ENCODE measurements at regions not wholly inside any gene's neighbourhood (a gene's known extent, or its start where the extent isn't known, plus 50 kb on each side); places are given as distances from the start of the nearest gene placed in this dataset.
"Not testable (repeated sequence)": the region's sequence is repeated elsewhere in the genome, so short reads cannot be mapped to it uniquely, and the experiment has no call there.

DNA sequence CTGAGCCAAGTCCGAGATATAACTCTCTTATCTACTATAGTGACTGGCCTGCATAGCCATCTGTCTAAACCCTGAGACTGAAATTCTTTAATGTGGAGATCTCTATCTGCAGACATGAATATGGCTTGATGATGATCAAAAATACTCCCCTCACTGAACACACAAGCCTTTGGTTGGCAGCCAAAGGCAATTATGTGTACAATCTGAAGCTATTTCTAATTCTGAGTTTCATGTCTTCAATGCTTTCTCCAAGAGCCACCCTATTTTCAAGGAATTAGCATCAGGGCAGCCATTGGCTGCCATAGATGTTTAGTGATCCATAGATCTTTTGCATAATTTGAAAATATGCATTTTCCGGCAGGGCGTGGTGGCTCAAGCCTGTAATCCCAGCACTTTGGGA is 168.2 kb downstream of the TGFB2 start:
- FAIRE-seq (no peak), DNase-seq (ENCODE audit: low read depth) (no peak)
- H3K27me3 ChIP-seq (ENCODE audit: control insufficient read depth, insufficient read depth, low read length) = no peaks in the 10 kb centered on the region
- H3K36me3 ChIP-seq (ENCODE audit: control insufficient read depth, insufficient read depth, low read length) = no peaks in the 10 kb centered on the region
- TF ChIP-seq, protein P1, sequence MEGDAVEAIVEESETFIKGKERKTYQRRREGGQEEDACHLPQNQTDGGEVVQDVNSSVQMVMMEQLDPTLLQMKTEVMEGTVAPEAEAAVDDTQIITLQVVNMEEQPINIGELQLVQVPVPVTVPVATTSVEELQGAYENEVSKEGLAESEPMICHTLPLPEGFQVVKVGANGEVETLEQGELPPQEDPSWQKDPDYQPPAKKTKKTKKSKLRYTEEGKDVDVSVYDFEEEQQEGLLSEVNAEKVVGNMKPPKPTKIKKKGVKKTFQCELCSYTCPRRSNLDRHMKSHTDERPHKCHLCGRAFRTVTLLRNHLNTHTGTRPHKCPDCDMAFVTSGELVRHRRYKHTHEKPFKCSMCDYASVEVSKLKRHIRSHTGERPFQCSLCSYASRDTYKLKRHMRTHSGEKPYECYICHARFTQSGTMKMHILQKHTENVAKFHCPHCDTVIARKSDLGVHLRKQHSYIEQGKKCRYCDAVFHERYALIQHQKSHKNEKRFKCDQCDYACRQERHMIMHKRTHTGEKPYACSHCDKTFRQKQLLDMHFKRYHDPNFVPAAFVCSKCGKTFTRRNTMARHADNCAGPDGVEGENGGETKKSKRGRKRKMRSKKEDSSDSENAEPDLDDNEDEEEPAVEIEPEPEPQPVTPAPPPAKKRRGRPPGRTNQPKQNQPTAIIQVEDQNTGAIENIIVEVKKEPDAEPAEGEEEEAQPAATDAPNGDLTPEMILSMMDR (IDR thresholded peaks at IDR 0.05; ENCODE audit: insufficient read depth, low read length, severe bottlenecking) = no peak
- H3K4me3 ChIP-seq (ENCODE audit: low read depth, low read length) = no peak overlapping the region

DNA sequence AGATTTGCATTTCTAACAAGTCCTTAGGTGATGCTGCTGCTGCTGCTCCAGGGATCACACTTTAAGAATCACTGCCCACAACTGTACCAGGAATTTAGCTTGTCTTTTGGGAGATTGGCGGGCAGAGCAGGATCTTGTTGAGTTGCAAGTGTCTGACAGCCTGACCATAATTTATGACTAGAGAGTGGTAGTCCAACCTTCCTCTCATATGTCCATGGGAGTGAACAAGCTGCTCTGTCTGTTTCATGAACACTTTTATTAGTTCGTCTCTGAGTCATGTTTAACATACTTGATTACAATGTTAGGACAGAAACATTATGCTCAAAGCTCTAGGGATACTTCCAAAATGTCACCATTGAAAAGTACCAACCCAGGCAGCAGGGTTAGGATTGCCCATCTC is 169.6 kb downstream of the TGFB2 start:
- FAIRE-seq = no peak
- H3K36me3 ChIP-seq (ENCODE audit: control insufficient read depth, insufficient read depth, low read length) = no peaks in the 10 kb centered on the region
- TF ChIP-seq, protein P1 (IDR thresholded peaks at IDR 0.05; ENCODE audit: insufficient read depth, low read length, severe bottlenecking) = no peak
- no peak for DNase-seq (ENCODE audit: low read depth)
- H3K27me3 ChIP-seq (ENCODE audit: control insufficient read depth, insufficient read depth, low read length) = no peaks in the 10 kb centered on the region
- no peak overlapping the region for H3K4me3 ChIP-seq (ENCODE audit: low read depth, low read length)

GRCh38 chr1:218516526-218516925 is 171.4 kb downstream of the TGFB2 start:
- TF ChIP-seq, protein P1 (IDR thresholded peaks at IDR 0.05; ENCODE audit: insufficient read depth, low read length, severe bottlenecking) = no peak
- Histone ChIP-seq H3K36me3 (ENCODE audit: control insufficient read depth, insufficient read depth, low read length) (no peaks in the 10 kb centered on the region), H3K27me3 (ENCODE audit: control insufficient read depth, insufficient read depth, low read length) (no peaks in the 10 kb centered on the region), H3K4me3 (ENCODE audit: low read depth, low read length) (no peak overlapping the region)
- FAIRE-seq (no peak), DNase-seq (ENCODE audit: low read depth) (no peak)

DNA sequence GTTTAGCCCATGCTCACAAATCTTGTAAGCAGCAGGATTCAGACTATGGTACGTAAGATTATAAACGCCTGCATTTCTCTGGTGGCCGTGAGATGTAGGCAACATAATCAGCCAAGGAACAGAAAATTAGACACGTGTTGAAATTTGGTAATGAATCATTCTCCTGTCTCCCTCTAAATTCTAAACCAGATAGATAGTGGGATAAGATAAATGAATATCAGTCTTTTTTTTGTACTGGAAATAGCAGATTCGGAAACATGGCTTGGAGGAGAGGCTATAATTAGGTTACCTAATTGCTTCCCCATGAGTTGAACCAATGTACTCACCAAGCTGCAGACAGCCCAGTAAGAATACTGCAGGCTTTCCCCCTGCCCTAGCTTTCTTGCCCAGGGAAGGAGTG is 172.3 kb downstream of the TGFB2 start:
- H3K27me3 ChIP-seq (ENCODE audit: control insufficient read depth, insufficient read depth, low read length) = no peaks in the 10 kb centered on the region
- TF ChIP-seq, protein P1 (IDR thresholded peaks at IDR 0.05; ENCODE audit: insufficient read depth, low read length, severe bottlenecking) = no peak
- FAIRE-seq (no peak), DNase-seq (ENCODE audit: low read depth) (no peak)
- H3K4me3 ChIP-seq (ENCODE audit: low read depth, low read length) = no peak overlapping the region
- no peaks in the 10 kb centered on the region for H3K36me3 ChIP-seq (ENCODE audit: control insufficient read depth, insufficient read depth, low read length)

DNA sequence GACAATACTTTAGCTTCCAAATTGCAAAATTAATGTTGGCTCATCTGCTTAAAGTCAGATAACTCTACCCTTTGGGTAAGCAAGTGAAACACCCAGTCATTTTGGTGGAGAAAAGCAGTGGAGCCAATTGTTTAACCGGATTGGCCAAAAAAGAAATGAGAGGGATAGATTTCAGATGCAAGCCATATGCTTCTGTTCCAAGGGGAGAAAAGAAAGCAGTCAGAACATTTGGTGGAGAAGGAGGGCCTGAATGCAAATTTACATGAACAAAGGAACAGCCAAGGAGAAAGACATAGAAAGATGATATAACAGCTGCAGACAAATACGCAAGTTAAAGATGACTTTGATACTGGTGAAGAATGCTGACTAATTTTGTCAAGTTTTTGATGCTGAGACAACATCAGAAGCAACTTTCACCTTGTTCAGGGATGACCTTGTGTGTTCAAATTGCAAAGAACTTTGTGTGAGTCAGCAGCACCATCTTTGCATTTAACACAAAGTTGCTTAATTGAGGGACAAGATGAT is 173.1 kb downstream of the TGFB2 start:
- no peak overlapping the region for H3K4me3 ChIP-seq (ENCODE audit: low read depth, low read length)
- FAIRE-seq = no peak
- DNase-seq (ENCODE audit: low read depth) = no peak
- H3K27me3 ChIP-seq (ENCODE audit: control insufficient read depth, insufficient read depth, low read length) = no peaks in the 10 kb centered on the region
- H3K36me3 ChIP-seq (ENCODE audit: control insufficient read depth, insufficient read depth, low read length) = no peaks in the 10 kb centered on the region
- TF ChIP-seq, protein P1 (IDR thresholded peaks at IDR 0.05; ENCODE audit: insufficient read depth, low read length, severe bottlenecking) = no peak

- not testable (repeated sequence) for H3K27me3 ChIP-seq (ENCODE audit: control insufficient read depth, insufficient read depth, low read length); FAIRE-seq; H3K4me3 ChIP-seq (ENCODE audit: low read depth, low read length); DNase-seq (ENCODE audit: low read depth); H3K36me3 ChIP-seq (ENCODE audit: control insufficient read depth, insufficient read depth, low read length)
Measured at GRCh38 chr1:218520646-218521045, 175.5 kb downstream of the TGFB2 start.

All from bronchial epithelial cell (primary cell).